Heart right ventricle (tissue), 16 donors: ENCODE measurements at regions not wholly inside any gene's neighbourhood (a gene's known extent, or its start where the extent isn't known, plus 50 kb on each side); places are given as distances from the start of the nearest gene placed in this dataset.

Source experiments
- ATAC-seq, 8 donors: fragments of 200-7000 bp; cut with Tn5 transposase; one replicate each; pipeline ENCODE4 v1.9.1; 2020; ENCODE audit warnings: mild to moderate bottlenecking in 8 of 8, moderate library complexity in 8 of 8, moderate number of reproducible peaks in 1 of 8
- DNase-seq, 2 donors: peaks; one replicate each; pipeline ENCODE4 v3.0.0-alpha.2; 2020
- H3K27ac ChIP-seq, 10 donors: fragments of 200-600 bp; sonication (generic) in 2 of 10; one replicate each; pipeline versions ENCODE4 v1.5.0 to v1.8.0; 2020 to 2022; ENCODE audit warnings: mild to moderate bottlenecking in 3 of 10
- H3K27me3 ChIP-seq, 7 donors: fragments of 200-600 bp; one replicate each; pipeline ENCODE4 v1.8.0; 2021 to 2022; ENCODE audit warnings: mild to moderate bottlenecking in 2 of 7
- H3K36me3 ChIP-seq, 9 donors: fragments of 200-600 bp; sonication (generic) in 1 of 9; one replicate each; pipeline versions ENCODE4 v1.5.0 to v1.8.0; 2020 to 2022; ENCODE audit warnings: mild to moderate bottlenecking in 2 of 9
- H3K4me1 ChIP-seq, 9 donors: fragments of 200-600 bp; sonication (generic) in 1 of 9; one replicate each; pipeline versions ENCODE4 v1.5.0 to v1.8.0; 2020 to 2022; ENCODE audit warnings: mild to moderate bottlenecking in 4 of 9
- H3K4me3 ChIP-seq, 10 donors: fragments of 200-600 bp; sonication (generic) in 2 of 10; one replicate each; pipeline versions ENCODE4 v1.5.0 to v1.8.0; 2020 to 2022; ENCODE audit warnings: mild to moderate bottlenecking in 7 of 10, moderate library complexity in 2 of 10
- H3K9me3 ChIP-seq, 11 donors: fragments of 200-600 bp in 10 of 11; sonication (generic) in 2 of 11; one replicate each; pipeline versions ENCODE4 v1.5.0 to v1.8.0; 2013 to 2022; ENCODE audit warnings: mild to moderate bottlenecking in 2 of 11, control low read depth in 1 of 11, moderate library complexity in 1 of 11
- WGBS, 2 donors: extraction: QIAGEN DNeasy Blood & Tissue Kit; methylation state at CpG; one replicate each; pipeline ENCODE4 v1.1.7; 2013; ENCODE audit warnings: inconsistent platforms in 1 of 2; 5-methylcytosine and 5-hydroxymethylcytosine counted together
- intact Hi-C, 10 donors: fragments of 100-400 bp; cut with DNase I; formaldehyde crosslinking; loops; one replicate each; pipeline versions ENCODE4 v1.11.1 to v1.14.2; 2022
- TF ChIP-seq, protein P1 (sequence below), 9 donors: fragments of 200-600 bp; sonication (generic) in 2 of 9; IDR thresholded peaks; one replicate each; pipeline versions ENCODE4 v1.5.0 to v1.8.0; 2021 to 2022; ENCODE audit warnings: antibody characterized with exemption in 9 of 9, mild to moderate bottlenecking in 5 of 9, moderate library complexity in 1 of 9
- donor health status: Arrhythmogenic right ventricular cardiomyopathy.
- donor health status: ischemic (EF 13 %, LVEDD 7.1; RV severe dilation, severe dysfunction).
- donor health status: healthy with polysubstance abuse.
- donor health status: DM: no; HTN: yes; CAD: no.
- donor health status: DM: no; HTN: no; CAD: no.
- donor health status: ischemic (EF 25% LVEDD 6.9; RV normal size, moderate dysfunction).
- donor health status: ischemic (EF 25% LVEDD 5.7; RV mildly dilated, moderate dysfunction).
- donor health status: healthy.
- donor health status: DM: yes; HTN: yes; CAD: no.
- donor health status: Ischemic cardiomyopathy.
- donor health status: ischemic (EF 35%, LVEDD 5.7; RV mildly dilated, moderate dysfunction).
- donor health status: nonischemic (EF 11% LVEDD 7.7; RV severe dilation, severe dysfunction).
- donor health status: DM: yes; HTN: yes; CAD: no.
- donor health status: PGD.
- donor health status: ischemic (EF 29% LVEDD 5.4; RV normal size, mild dysfunction).
- donor health status: nonischemic (EF 23%, LVEDD 6.1; RV moderate dilation, normal function).

DNA sequence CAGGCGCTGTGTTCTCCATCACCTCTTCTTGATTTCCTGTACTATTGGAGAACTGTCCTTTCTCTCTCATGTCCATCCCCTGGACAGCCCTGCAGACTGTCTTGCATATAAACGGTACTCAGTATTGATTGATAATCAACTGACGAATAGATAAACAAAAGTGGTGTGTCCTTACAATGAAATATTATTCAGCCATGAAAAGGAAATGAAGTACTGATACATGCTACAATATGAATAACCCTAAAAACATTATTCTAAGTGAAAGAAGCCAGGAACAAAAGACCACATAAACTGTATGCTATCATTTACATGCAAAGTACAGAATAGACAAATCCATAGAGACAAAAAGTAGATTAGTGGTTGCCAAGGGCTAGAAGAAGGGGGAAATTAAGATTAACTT is 77.6 kb downstream of the SDC1 start:
- intact Hi-C loops = no loop called here

DNA sequence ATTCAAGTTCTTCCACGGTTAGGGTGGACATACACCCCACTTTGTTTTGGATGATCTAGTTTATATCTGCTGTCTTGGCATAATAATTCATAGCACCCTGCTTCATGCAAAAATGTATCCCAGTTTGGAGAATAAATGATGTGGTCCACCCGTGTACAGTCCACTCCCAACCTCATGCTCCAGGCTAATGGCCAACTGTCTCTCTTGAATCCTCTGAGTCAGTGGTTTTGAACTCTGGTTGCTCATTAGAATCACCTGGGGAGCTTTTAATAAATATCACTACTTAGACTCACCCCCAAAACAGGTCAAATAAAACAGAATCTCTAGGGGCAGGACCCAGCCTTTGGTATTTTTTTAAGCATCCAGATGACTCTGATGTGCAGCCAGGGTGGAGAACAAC is 78.5 kb downstream of the SDC1 start:
- intact Hi-C loops = no loop called here

More for the DNA sequence above, 77.6 kb downstream of the SDC1 start:
- ATAC-seq = no peak
- Histone ChIP-seq H3K9me3 (no peaks in the 10 kb centered on the region), H3K4me3 (no peak overlapping the region), H3K27me3 (peaks cover 0 to 3% (median 0%) of the 10 kb centered on the region in 7 donors), H3K36me3 (no peaks in the 10 kb centered on the region), H3K27ac (no peak overlapping the region), H3K4me1 (peaks cover 0 to 8% (median 0%) of the 10 kb centered on the region in 9 donors)
- WGBS, 2 donors = 94 to 96% methylated on average over 3 of the region's 3 CpGs
- no peak for DNase-seq
- TF ChIP-seq, protein P1, sequence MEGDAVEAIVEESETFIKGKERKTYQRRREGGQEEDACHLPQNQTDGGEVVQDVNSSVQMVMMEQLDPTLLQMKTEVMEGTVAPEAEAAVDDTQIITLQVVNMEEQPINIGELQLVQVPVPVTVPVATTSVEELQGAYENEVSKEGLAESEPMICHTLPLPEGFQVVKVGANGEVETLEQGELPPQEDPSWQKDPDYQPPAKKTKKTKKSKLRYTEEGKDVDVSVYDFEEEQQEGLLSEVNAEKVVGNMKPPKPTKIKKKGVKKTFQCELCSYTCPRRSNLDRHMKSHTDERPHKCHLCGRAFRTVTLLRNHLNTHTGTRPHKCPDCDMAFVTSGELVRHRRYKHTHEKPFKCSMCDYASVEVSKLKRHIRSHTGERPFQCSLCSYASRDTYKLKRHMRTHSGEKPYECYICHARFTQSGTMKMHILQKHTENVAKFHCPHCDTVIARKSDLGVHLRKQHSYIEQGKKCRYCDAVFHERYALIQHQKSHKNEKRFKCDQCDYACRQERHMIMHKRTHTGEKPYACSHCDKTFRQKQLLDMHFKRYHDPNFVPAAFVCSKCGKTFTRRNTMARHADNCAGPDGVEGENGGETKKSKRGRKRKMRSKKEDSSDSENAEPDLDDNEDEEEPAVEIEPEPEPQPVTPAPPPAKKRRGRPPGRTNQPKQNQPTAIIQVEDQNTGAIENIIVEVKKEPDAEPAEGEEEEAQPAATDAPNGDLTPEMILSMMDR (IDR thresholded peaks at IDR 0.05) = no peak

DNA sequence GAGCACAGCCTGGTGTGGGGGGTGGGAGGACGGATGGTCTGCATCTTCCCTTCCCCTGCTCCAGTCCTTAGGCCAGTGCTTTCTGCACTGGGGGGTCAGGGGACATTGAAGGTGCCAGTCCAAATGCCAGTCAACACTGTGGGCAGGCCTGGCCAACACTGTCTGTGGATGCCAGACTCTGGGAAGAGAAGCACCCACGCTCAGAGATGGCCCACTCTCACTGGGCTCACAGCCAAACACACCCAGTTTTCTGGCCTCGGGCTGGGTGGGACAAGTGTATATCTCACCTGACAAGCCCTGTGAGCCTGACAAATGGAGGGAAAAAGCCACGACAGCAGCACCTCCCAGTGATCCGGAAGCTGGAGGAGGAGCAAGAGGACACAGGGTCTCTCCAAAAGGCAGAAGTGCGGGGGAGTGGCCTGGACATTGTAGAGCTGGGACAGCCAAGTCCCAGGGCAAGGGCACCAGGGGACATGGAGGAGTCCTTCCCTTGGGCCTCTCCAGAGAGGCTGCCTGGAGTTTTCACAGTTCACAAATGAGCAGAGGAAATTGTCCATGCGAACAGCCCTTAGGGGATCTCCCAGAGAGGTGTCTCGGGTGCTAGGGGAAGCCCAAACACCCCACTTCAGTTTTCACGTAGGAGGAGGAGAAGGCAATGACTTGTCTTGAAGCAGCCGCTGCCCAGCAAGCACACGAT is 79.3 kb downstream of the SDC1 start:
- Histone ChIP-seq H3K9me3 (no peaks in the 10 kb centered on the region), H3K36me3 (no peaks in the 10 kb centered on the region), H3K27me3 (no peaks in the 10 kb centered on the region), H3K4me1 (peaks cover 0 to 15% (median 4%) of the 10 kb centered on the region in 9 donors), H3K27ac (no peak overlapping the region), H3K4me3 (no peak overlapping the region)
- intact Hi-C loops = no loop called here
- ATAC-seq (peak in 1 of 8 donors; percentile 13), DNase-seq (no peak)
- TF ChIP-seq, protein P1 (IDR thresholded peaks at IDR 0.05) = no peak
- 42 to 51% methylated on average over 11 of the region's 11 CpGs for whole genome bisulfite sequencing, 2 donors

More for the DNA sequence above, 78.5 kb downstream of the SDC1 start:
- TF ChIP-seq, protein P1 (IDR thresholded peaks at IDR 0.05) = no peak
- Histone ChIP-seq H3K36me3 (no peaks in the 10 kb centered on the region), H3K27me3 (peaks cover 0 to 3% (median 0%) of the 10 kb centered on the region in 7 donors), H3K4me1 (peaks cover 0 to 12% (median 3%) of the 10 kb centered on the region in 9 donors), H3K4me3 (no peak overlapping the region), H3K9me3 (no peaks in the 10 kb centered on the region), H3K27ac (no peak overlapping the region)
- 83 to 85% methylated on average over 2 of the region's 2 CpGs for WGBS, 2 donors
- DNase-seq (no peak), ATAC-seq (no peak)

DNA sequence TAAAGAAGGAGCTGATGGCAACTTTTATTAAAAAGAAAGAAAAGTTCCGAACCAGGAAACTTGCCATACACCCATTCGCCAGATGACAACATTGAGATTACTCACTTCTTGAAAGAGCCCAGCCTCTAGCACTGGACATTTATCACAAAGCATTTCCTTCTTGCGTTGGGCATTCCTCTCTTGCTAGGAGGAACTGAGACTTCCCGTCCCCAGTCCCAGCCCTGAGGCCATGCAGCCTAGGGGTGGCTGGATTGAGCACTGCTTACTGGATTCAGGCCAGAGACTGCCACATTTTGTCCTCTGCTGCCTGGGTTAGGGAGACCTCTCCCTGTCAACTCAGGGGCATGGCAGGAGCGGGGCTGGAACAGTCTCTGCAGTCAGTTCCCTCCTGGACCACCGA is 80.1 kb downstream of the SDC1 start:
- intact Hi-C loops = no loop called here

More for the DNA sequence above, 80.1 kb downstream of the SDC1 start:
- ATAC-seq (no peak), DNase-seq (no peak)
- H3K36me3 ChIP-seq = no peaks in the 10 kb centered on the region
- H3K4me1 ChIP-seq = peaks cover 0 to 15% (median 4%) of the 10 kb centered on the region in 9 donors
- H3K27ac ChIP-seq = no peak overlapping the region
- H3K27me3 ChIP-seq = no peaks in the 10 kb centered on the region
- 71 to 78% methylated on average over 6 of the region's 6 CpGs for WGBS, 2 donors
- no peaks in the 10 kb centered on the region for H3K9me3 ChIP-seq
- no peak overlapping the region for H3K4me3 ChIP-seq
- TF ChIP-seq, protein P1 (IDR thresholded peaks at IDR 0.05) = no peak
